HG03432 (cell line): ENCODE measurements at regions not wholly inside any gene's neighbourhood (a gene's known extent, or its start where the extent isn't known, plus 50 kb on each side); places are given as distances from the start of the nearest gene placed in this dataset.
A peak's percentile ranks its signal among the peaks of the same experiment; 100 is the strongest.

Experiments
- ATAC-seq: cut with Tn5 transposase; IDR thresholded peaks from one replicate; pipeline ENCODE4 v1.9.1; 2021; ENCODE audit warnings: mild to moderate bottlenecking, moderate library complexity; ENCODE audit not compliant: unreplicated experiment

GRCh38 chr21:27152996-27153395, 186.1 kb upstream of the ADAMTS5 start:
- no peak for ATAC-seq

- no peak for ATAC-seq
These were observed 182.1 kb upstream of the ADAMTS5 start for GRCh38 chr21:27149034-27149433.

GRCh38 chr21:27146268-27146667, 179.4 kb upstream of the ADAMTS5 start:
- ATAC-seq, result no peak

GRCh38 chr21:27145134-27145798, 178.4 kb upstream of the ADAMTS5 start:
- ATAC-seq, result no peak

- no peak for ATAC-seq
These were observed 176.6 kb upstream of the ADAMTS5 start for GRCh38 chr21:27143476-27143875.

GRCh38 chr21:27139526-27139925, 172.6 kb upstream of the ADAMTS5 start:
- ATAC-seq, result no peak

GRCh38 chr21:27134516-27134915, 167.6 kb upstream of the ADAMTS5 start:
- no peak for ATAC-seq

GRCh38 chr21:27132266-27132665, 165.4 kb upstream of the ADAMTS5 start:
- ATAC-seq, result no peak

GRCh38 chr21:27130154-27130553, 163.3 kb upstream of the ADAMTS5 start:
- no peak for ATAC-seq

- no peak for ATAC-seq
These were observed 162.8 kb upstream of the ADAMTS5 start for GRCh38 chr21:27129694-27130093.

- no peak for ATAC-seq
These were observed 162.3 kb upstream of the ADAMTS5 start for GRCh38 chr21:27129215-27129614.

GRCh38 chr21:27126140-27126539, 159.3 kb upstream of the ADAMTS5 start:
- no peak for ATAC-seq

GRCh38 chr21:27122686-27123085, 155.8 kb upstream of the ADAMTS5 start:
- ATAC-seq, result no peak

- ATAC-seq, result no peak
These were observed 147.2 kb upstream of the ADAMTS5 start for GRCh38 chr21:27114111-27114510.

- ATAC-seq, result no peak
These were observed 145.3 kb upstream of the ADAMTS5 start for GRCh38 chr21:27112186-27112585.

GRCh38 chr21:27110956-27111355, 144.1 kb upstream of the ADAMTS5 start:
- ATAC-seq, result no peak

- peak; percentile 45 for ATAC-seq
These were observed 141.8 kb upstream of the ADAMTS5 start for GRCh38 chr21:27108701-27109100.

GRCh38 chr21:27108228-27108627, 141.3 kb upstream of the ADAMTS5 start:
- ATAC-seq, result peak; percentile 64

GRCh38 chr21:27104846-27105431, 138.1 kb upstream of the ADAMTS5 start:
- ATAC-seq, result no peak

GRCh38 chr21:27103768-27104167, 136.9 kb upstream of the ADAMTS5 start:
- no peak for ATAC-seq

- ATAC-seq, result no peak
These were observed 134.6 kb upstream of the ADAMTS5 start for GRCh38 chr21:27101523-27101922.

GRCh38 chr21:27094184-27094948, 127.5 kb upstream of the ADAMTS5 start:
- no peak for ATAC-seq
